ENCODE measurements at regions not wholly inside any gene's neighbourhood (a gene's known extent, or its start where the extent isn't known, plus 50 kb on each side); places are given as distances from the start of the nearest gene placed in this dataset.
A peak's percentile ranks its signal among the peaks of the same experiment; 100 is the strongest.

- DNase-seq (ENCODE audit: low read depth): peak; percentile 64
- no peak overlapping the region for H3K4me3 ChIP-seq (ENCODE audit: low read depth, low read length)
- TF ChIP-seq, protein P1, sequence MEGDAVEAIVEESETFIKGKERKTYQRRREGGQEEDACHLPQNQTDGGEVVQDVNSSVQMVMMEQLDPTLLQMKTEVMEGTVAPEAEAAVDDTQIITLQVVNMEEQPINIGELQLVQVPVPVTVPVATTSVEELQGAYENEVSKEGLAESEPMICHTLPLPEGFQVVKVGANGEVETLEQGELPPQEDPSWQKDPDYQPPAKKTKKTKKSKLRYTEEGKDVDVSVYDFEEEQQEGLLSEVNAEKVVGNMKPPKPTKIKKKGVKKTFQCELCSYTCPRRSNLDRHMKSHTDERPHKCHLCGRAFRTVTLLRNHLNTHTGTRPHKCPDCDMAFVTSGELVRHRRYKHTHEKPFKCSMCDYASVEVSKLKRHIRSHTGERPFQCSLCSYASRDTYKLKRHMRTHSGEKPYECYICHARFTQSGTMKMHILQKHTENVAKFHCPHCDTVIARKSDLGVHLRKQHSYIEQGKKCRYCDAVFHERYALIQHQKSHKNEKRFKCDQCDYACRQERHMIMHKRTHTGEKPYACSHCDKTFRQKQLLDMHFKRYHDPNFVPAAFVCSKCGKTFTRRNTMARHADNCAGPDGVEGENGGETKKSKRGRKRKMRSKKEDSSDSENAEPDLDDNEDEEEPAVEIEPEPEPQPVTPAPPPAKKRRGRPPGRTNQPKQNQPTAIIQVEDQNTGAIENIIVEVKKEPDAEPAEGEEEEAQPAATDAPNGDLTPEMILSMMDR (IDR thresholded peaks at IDR 0.05; ENCODE audit: insufficient read depth, low read length): no peak
These were observed 1543.5 kb downstream of the AACS start for GRCh38 chr12:126608607-126609175.

GRCh38 chr12:126616441-126616840 lies 1551.2 kb downstream of the AACS start:
- TF ChIP-seq, protein P1 (IDR thresholded peaks at IDR 0.05; ENCODE audit: insufficient read depth, low read length): no peak
- H3K4me3 ChIP-seq (ENCODE audit: low read depth, low read length): no peak overlapping the region
- DNase-seq (ENCODE audit: low read depth): no peak

- DNase-seq (ENCODE audit: low read depth): no peak
- TF ChIP-seq, protein P1 (IDR thresholded peaks at IDR 0.05; ENCODE audit: insufficient read depth, low read length): no peak
These were observed 1552.1 kb downstream of the AACS start for GRCh38 chr12:126617312-126617711.

DNA sequence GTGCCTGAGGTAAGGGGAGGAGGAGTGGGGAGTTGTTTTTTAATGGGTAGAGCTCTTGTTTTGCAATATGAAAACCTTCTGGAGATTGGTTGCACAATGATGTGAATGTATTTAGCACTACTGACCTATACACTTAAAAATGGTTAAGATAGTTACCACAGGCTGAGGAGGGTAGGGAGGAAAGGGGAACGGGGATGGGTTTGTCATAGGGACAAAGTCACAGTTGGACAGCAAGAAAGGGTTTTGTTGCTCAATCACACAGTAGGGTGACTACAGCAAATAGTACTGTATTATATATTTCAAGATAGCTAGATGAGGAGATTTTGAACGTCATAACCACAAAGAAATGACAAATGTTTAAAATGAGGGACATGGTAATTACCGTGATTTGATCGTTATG lies 1562.4 kb downstream of the AACS start:
- H3K4me3 ChIP-seq (ENCODE audit: low read depth, low read length): no peak overlapping the region
- TF ChIP-seq, protein P1 (IDR thresholded peaks at IDR 0.05; ENCODE audit: insufficient read depth, low read length): no peak
- DNase-seq (ENCODE audit: low read depth): no peak

More at GRCh38 chr12:126617312-126617711, 1552.1 kb downstream of the AACS start:
- no peak overlapping the region for H3K4me3 ChIP-seq (ENCODE audit: low read depth, low read length)

DNA sequence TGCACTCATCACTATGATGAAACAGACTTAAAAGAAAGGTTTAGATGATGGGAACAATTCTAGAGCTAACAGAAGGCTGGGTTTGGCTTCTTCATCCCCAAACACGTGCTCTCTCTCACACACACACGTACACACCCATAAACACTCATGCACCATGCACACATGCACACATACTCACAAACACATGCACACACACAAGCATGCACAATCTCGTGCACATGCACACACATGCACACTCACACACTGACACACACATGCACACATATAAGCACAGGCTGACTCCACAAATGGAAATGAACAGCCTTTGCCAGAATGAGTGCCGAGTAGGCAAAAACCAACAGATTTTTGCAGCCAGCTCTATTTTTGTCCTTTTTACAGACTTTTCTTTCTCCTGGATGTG lies 1571.6 kb downstream of the AACS start:
- TF ChIP-seq, protein P1 (IDR thresholded peaks at IDR 0.05; ENCODE audit: insufficient read depth, low read length): no peak
- H3K4me3 ChIP-seq (ENCODE audit: low read depth, low read length): no peak overlapping the region
- no peak for DNase-seq (ENCODE audit: low read depth)

DNA sequence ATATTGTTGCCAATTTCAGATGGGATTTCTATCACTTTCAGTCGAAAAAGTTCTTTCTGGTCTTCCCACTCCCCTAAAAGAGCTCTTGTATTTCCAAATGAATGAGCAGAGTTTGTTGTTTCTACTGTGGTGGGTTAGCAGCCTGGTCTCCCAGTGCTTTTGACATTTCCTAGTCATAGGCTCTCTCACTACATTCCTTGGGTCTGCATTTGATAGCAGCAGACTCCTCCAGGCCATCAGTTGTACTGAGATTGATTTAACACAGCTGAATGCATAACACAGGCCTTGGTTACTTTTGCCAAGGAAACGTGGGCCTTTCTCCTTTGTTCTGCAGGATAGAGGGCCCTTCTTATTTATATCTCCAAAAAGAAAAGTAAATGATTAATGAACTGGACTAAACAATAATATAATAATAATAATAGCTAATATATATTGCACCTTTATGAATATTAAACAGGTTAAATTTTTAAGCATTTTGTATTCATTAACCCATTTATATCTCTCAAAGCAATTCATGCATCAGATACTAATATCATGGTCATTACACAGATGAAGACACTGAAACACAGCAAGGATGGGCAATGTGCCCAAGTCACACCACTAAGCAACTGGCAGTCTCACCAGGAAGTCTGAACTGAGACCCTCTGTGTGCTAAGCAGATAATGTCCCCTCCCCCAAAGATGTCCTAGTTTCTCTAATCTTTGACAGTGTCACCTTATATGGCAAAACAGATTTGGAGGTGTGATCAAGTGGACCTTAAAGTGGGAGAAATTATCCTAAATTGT lies 1579.2 kb downstream of the AACS start:
- no peak overlapping the region for H3K4me3 ChIP-seq (ENCODE audit: low read depth, low read length)
- DNase-seq (ENCODE audit: low read depth): no peak
- TF ChIP-seq, protein P1 (IDR thresholded peaks at IDR 0.05; ENCODE audit: insufficient read depth, low read length): no peak

All from fibroblast of the aortic adventitia (primary cell).